Osteocyte (in vitro differentiated cells): ENCODE measurements at regions not wholly inside any gene's neighbourhood (a gene's known extent, or its start where the extent isn't known, plus 50 kb on each side); places are given as distances from the start of the nearest gene placed in this dataset.

ENCODE experiments used
- DNase-seq: peaks from one replicate; pipeline ENCODE4 v3.0.0; 2021; ENCODE audit warnings: mixed read lengths; ENCODE audit not compliant: unreplicated experiment; ENCODE audit errors: extremely low spot score
- H3K27ac Mint-ChIP-seq: one replicate; pipeline ENCODE4 v1.8.0; 2021; ENCODE audit warnings: mild to moderate bottlenecking, mixed read lengths; ENCODE audit not compliant: unreplicated experiment
- H3K27me3 Mint-ChIP-seq: one replicate; pipeline ENCODE4 v1.8.0; 2021; ENCODE audit warnings: mixed read lengths; ENCODE audit not compliant: unreplicated experiment
- H3K36me3 Mint-ChIP-seq: one replicate; pipeline ENCODE4 v1.8.0; 2021; ENCODE audit warnings: mixed read lengths; ENCODE audit not compliant: unreplicated experiment
- H3K4me1 Mint-ChIP-seq: one replicate; pipeline ENCODE4 v1.8.0; 2021; ENCODE audit warnings: mixed read lengths; ENCODE audit not compliant: unreplicated experiment
- H3K4me3 Mint-ChIP-seq: one replicate; pipeline ENCODE4 v1.8.0; 2021; ENCODE audit warnings: mild to moderate bottlenecking, moderate library complexity, mixed read lengths; ENCODE audit not compliant: unreplicated experiment
- H3K9me3 Mint-ChIP-seq: one replicate; pipeline ENCODE4 v1.8.0; 2021; ENCODE audit warnings: mixed read lengths; ENCODE audit not compliant: unreplicated experiment
- TF ChIP-seq, protein P1 (sequence below): fragments of 200-600 bp; sonication (generic); IDR thresholded peaks from 2 replicates; pipeline ENCODE4 v1.5.0; 2021; ENCODE audit warnings: antibody characterized with exemption, mild to moderate bottlenecking, moderate library complexity

DNA sequence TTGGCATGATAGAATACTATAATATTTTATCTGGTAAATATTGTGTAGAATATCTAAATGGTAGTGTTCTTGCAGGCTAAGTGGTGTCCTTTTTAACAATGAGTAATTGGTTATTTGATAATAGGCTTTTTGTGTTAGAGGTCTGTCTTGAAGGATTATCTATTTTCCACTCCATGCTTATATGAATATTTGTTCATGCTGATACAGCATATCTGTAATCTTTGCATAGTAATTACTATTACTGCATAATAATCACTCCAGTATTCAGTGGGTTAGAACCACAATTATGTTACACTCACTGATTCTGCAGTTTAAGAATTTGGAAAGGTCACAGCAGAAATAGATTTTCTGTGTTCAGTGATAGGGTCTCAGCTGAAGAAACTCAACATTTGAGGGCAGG, 1229.9 kb downstream of the MAT2B start:
- no peaks in the 10 kb centered on the region for H3K36me3 Mint-ChIP-seq
- H3K27ac Mint-ChIP-seq: no peak overlapping the region
- H3K9me3 Mint-ChIP-seq: peaks cover 16% of the 10 kb centered on the region
- H3K27me3 Mint-ChIP-seq: no peaks in the 10 kb centered on the region
- H3K4me1 Mint-ChIP-seq: no peaks in the 10 kb centered on the region
- no peak overlapping the region for H3K4me3 Mint-ChIP-seq
- DNase-seq: no peak
- TF ChIP-seq, protein P1, sequence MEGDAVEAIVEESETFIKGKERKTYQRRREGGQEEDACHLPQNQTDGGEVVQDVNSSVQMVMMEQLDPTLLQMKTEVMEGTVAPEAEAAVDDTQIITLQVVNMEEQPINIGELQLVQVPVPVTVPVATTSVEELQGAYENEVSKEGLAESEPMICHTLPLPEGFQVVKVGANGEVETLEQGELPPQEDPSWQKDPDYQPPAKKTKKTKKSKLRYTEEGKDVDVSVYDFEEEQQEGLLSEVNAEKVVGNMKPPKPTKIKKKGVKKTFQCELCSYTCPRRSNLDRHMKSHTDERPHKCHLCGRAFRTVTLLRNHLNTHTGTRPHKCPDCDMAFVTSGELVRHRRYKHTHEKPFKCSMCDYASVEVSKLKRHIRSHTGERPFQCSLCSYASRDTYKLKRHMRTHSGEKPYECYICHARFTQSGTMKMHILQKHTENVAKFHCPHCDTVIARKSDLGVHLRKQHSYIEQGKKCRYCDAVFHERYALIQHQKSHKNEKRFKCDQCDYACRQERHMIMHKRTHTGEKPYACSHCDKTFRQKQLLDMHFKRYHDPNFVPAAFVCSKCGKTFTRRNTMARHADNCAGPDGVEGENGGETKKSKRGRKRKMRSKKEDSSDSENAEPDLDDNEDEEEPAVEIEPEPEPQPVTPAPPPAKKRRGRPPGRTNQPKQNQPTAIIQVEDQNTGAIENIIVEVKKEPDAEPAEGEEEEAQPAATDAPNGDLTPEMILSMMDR: no peak

DNA sequence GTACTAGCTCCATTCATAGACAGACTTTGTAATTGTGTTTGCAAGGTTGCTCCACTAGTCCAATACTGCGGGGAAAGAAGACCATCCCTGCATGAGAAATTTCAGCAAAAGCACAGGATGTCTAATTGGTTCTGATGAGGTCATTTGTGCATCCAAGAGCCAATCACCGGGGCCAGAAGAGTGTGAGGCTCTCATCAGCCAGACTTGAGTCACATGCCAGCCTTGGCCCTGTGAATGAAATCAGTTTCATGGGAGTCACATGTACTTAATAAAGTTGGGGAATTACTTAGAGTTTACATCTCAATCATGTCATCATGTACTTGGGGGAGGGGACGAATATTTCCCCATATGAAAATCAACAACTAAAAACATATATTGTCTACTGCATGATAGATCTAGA, 1236.0 kb downstream of the MAT2B start:
- TF ChIP-seq, protein P1: no peak
- DNase-seq: no peak
- Mint-ChIP-seq H3K4me1 (no peaks in the 10 kb centered on the region), H3K36me3 (no peaks in the 10 kb centered on the region), H3K27me3 (no peaks in the 10 kb centered on the region), H3K9me3 (peaks cover 7% of the 10 kb centered on the region), H3K27ac (no peak overlapping the region), H3K4me3 (no peak overlapping the region)

DNA sequence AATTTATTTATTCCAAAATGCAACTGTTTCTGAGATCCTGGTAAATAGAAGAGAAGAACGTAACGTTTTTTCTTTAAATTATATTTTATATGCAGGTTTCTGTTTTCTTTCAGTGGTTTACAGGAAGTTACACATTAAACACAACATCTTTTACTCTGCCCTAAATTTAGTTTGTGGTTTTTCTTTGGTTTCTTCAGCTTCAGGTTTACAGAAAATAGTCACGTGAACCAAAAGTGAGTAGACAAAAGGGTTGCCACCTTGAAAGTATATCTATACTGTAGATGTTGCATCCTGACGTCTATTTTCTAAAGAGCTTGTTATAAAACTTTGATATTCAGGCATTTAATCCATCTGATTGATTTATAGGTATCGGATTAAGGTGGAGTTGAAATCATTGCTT, 1236.6 kb downstream of the MAT2B start:
- Mint-ChIP-seq H3K27me3 (no peaks in the 10 kb centered on the region), H3K9me3 (peaks cover 6% of the 10 kb centered on the region), H3K27ac (no peak overlapping the region), H3K4me3 (no peak overlapping the region), H3K4me1 (no peaks in the 10 kb centered on the region), H3K36me3 (no peaks in the 10 kb centered on the region)
- TF ChIP-seq, protein P1: no peak
- DNase-seq: no peak

DNA sequence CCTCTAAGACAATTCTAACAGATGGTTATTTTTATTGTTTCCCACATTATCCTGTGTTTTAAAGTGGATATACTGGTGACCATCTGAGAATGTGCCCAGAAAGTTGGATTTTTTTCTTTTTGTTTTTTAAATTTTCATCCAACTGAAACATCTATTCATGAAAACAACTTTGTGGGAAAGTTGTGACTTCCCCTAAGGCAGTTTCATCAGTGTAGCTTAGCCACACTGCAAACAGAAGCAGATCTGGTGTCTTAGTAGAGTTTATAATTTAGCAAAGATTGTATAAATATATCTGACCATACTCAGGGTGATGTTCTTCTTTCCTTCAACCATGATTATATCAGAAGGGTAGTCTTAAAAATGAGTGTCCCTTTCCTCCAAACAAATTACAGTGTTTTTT, 1241.3 kb downstream of the MAT2B start:
- Mint-ChIP-seq H3K27ac (no peak overlapping the region), H3K9me3 (no peaks in the 10 kb centered on the region), H3K4me1 (no peaks in the 10 kb centered on the region), H3K36me3 (no peaks in the 10 kb centered on the region), H3K4me3 (no peak overlapping the region), H3K27me3 (no peaks in the 10 kb centered on the region)
- TF ChIP-seq, protein P1: no peak
- no peak for DNase-seq

DNA sequence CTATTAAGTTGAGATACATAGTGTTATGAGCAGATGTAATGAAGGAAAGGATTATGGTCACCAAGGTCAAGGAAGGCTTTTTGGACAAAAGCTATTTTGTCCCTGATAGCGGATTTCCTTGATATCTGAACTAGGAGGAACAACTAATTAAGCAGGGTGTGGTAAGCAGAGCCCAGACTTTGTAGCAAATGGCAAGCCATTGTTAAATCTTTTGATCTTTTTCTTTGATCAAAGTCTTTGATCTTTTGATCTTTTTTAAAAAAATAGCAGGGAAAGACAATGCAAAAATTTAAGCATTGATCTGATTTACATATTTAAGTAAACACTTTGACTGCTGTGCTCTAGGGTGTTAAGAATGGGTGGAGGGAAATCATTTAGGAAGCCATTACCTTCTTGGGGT, 1242.0 kb downstream of the MAT2B start:
- Mint-ChIP-seq H3K4me1 (no peaks in the 10 kb centered on the region), H3K27ac (no peak overlapping the region), H3K36me3 (no peaks in the 10 kb centered on the region), H3K4me3 (no peak overlapping the region), H3K27me3 (no peaks in the 10 kb centered on the region), H3K9me3 (no peaks in the 10 kb centered on the region)
- DNase-seq: no peak
- TF ChIP-seq, protein P1: no peak
